Kidney (tissue), 13 donors: ENCODE measurements at regions not wholly inside any gene's neighbourhood (a gene's known extent, or its start where the extent isn't known, plus 50 kb on each side); places are given as distances from the start of the nearest gene placed in this dataset.

Source experiments
- DNase-seq, 5 donors: peaks; one replicate each; pipeline ENCODE4 v3.0.0-alpha.2; 2013 to 2020
- FAIRE-seq: peaks from 2 replicates; lab custom pipeline; 2012; peaks lifted over from hg19 to GRCh38; lab: Jason Lieb, UNC
- H3K27ac ChIP-seq, 2 donors: one replicate each; pipeline ENCODE4 v1.7.0; 2013; ENCODE audit warnings: low read depth in 2 of 2, low read length in 2 of 2, inconsistent platforms in 1 of 2
- H3K27me3 ChIP-seq: one replicate; pipeline ENCODE4 v1.7.1; 2013; ENCODE audit warnings: low read length, inconsistent platforms; ENCODE audit not compliant: control insufficient read depth, insufficient read depth
- H3K36me3 ChIP-seq, 3 donors: one replicate each; pipeline versions ENCODE4 v1.7.0 to v1.7.1; 2013; ENCODE audit warnings: low read length in 3 of 3, control low read depth in 1 of 3, inconsistent platforms in 1 of 3; ENCODE audit not compliant: insufficient read depth in 3 of 3, control insufficient read depth in 2 of 3
- H3K4me1 ChIP-seq, 3 donors: one replicate each; pipeline versions ENCODE4 v1.7.0 to v1.7.1; 2013; ENCODE audit warnings: low read length in 3 of 3, inconsistent platforms in 1 of 3, low read depth in 1 of 3; ENCODE audit not compliant: control insufficient read depth in 2 of 3, insufficient read depth in 2 of 3
- H3K4me3 ChIP-seq, 3 donors: one replicate each; pipeline versions ENCODE4 v1.7.0 to v1.8.1; 2013; ENCODE audit warnings: low read length in 3 of 3, control low read depth in 1 of 3, inconsistent platforms in 1 of 3
- H3K9ac ChIP-seq, 3 donors: one replicate each; pipeline versions ENCODE4 v1.7.0 to v1.7.1; 2013; ENCODE audit warnings: low read length in 3 of 3, control low read depth in 1 of 3, inconsistent platforms in 1 of 3
- H3K9me3 ChIP-seq, 3 donors: one replicate each; pipeline versions ENCODE4 v1.7.0 to v1.7.1; 2013; ENCODE audit warnings: low read length in 3 of 3, control low read depth in 1 of 3, inconsistent platforms in 1 of 3; ENCODE audit not compliant: control insufficient read depth in 2 of 3, insufficient read depth in 1 of 3
- CTCF ChIP-seq: IDR thresholded peaks from 3 replicates; pipeline ENCODE4 v1.5.1; 2012; ENCODE audit warnings: mild to moderate bottlenecking, moderate library complexity, borderline replicate concordance; ENCODE audit not compliant: insufficient read depth; ENCODE audit errors: extremely low read depth
- intact Hi-C: fragments of 100-400 bp; cut with DNase I; formaldehyde crosslinking; loops from one replicate; pipeline ENCODE4 v1.11.1; 2022
- donor health status: control.
- donor health status: control.
- donor health status: control.
- donor health status: control.
- donor health status: control.
- donor health status: DM: yes; HTN: yes; CAD: no.
- donor health status: Normal renal cell carcinoma (clear cell type).

GRCh38 chr18:78620326-78620725 lies 359.3 kb upstream of the SALL3 start:
- peak in 1 of 5 donors; percentile 20 for DNase-seq

GRCh38 chr18:78621141-78621755 lies 358.4 kb upstream of the SALL3 start:
- peaks cover 0 to 6% (median 0%) of the 10 kb centered on the region in 3 donors for H3K9me3 ChIP-seq
- no peak overlapping the region for H3K4me3 ChIP-seq
- intact Hi-C loops: no loop called here
- H3K27me3 ChIP-seq: no peaks in the 10 kb centered on the region
- DNase-seq (peak in 1 of 5 donors; percentile 12), FAIRE-seq (no peak)
- H3K9ac ChIP-seq: no peak overlapping the region
- H3K36me3 ChIP-seq: no peaks in the 10 kb centered on the region
- no peaks in the 10 kb centered on the region for H3K4me1 ChIP-seq
- no peak overlapping the region for H3K27ac ChIP-seq
- no peak for TF ChIP-seq CTCF

More at GRCh38 chr18:78620326-78620725, 359.3 kb upstream of the SALL3 start:
- H3K27me3 ChIP-seq: no peaks in the 10 kb centered on the region
- intact Hi-C loops: no loop called here
- H3K27ac ChIP-seq: no peak overlapping the region
- no peak for TF ChIP-seq CTCF
- no peaks in the 10 kb centered on the region for H3K4me1 ChIP-seq
- no peak overlapping the region for H3K9ac ChIP-seq
- H3K36me3 ChIP-seq: no peaks in the 10 kb centered on the region
- H3K9me3 ChIP-seq: peaks cover 0 to 7% (median 2%) of the 10 kb centered on the region in 3 donors
- no peak for FAIRE-seq
- H3K4me3 ChIP-seq: no peak overlapping the region

GRCh38 chr18:78622251-78622906 lies 357.2 kb upstream of the SALL3 start:
- DNase-seq (peak in 1 of 5 donors; percentile 11), FAIRE-seq (no peak)
- Histone ChIP-seq H3K27ac (no peak overlapping the region), H3K9ac (no peak overlapping the region), H3K9me3 (no peaks in the 10 kb centered on the region), H3K27me3 (no peaks in the 10 kb centered on the region), H3K4me1 (no peaks in the 10 kb centered on the region), H3K36me3 (no peaks in the 10 kb centered on the region), H3K4me3 (no peak overlapping the region)
- TF ChIP-seq CTCF: no peak
- intact Hi-C loops: no loop called here
